ENCODE measurements at regions not wholly inside any gene's neighbourhood (a gene's known extent, or its start where the extent isn't known, plus 50 kb on each side); places are given as distances from the start of the nearest gene placed in this dataset.
"Not testable (repeated sequence)": the region's sequence is repeated elsewhere in the genome, so short reads cannot be mapped to it uniquely, and the experiment has no call there.

DNA sequence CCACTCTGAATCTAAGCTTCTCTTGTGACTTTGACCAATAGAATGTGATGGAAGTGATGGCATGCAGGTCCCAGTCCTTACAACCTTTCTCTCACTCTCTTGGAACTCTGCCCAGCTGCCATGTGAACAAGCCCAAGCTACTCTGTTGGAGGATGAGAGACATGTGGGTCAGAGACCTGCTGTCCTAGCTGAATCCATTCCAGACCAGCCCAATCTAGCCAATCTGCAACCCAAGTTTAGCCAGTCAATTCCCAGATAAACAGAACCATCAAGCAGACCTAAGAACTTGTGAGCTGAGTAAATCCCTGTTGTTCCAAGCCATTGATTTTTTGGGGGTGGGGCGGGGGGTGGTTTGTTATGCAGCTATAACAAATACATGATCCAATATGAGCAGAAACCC, 69.2 kb upstream of the GRK3 start:
- no peak for DNase-seq (ENCODE audit: low spot score)
- in situ Hi-C loops (cut with MboI; ENCODE audit: low sequenced_read_pairs, unreplicated experiment): loop anchor here (25.0 kb wide), 1 partner anchor 842 kb away; no protein-coding TSS in a partner anchor
- TF ChIP-seq, protein P1, sequence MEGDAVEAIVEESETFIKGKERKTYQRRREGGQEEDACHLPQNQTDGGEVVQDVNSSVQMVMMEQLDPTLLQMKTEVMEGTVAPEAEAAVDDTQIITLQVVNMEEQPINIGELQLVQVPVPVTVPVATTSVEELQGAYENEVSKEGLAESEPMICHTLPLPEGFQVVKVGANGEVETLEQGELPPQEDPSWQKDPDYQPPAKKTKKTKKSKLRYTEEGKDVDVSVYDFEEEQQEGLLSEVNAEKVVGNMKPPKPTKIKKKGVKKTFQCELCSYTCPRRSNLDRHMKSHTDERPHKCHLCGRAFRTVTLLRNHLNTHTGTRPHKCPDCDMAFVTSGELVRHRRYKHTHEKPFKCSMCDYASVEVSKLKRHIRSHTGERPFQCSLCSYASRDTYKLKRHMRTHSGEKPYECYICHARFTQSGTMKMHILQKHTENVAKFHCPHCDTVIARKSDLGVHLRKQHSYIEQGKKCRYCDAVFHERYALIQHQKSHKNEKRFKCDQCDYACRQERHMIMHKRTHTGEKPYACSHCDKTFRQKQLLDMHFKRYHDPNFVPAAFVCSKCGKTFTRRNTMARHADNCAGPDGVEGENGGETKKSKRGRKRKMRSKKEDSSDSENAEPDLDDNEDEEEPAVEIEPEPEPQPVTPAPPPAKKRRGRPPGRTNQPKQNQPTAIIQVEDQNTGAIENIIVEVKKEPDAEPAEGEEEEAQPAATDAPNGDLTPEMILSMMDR (IDR thresholded peaks at IDR 0.05; ENCODE audit: borderline replicate concordance, control extremely low read depth, extremely low read depth, insufficient read depth, missing control alignments): no peak

DNA sequence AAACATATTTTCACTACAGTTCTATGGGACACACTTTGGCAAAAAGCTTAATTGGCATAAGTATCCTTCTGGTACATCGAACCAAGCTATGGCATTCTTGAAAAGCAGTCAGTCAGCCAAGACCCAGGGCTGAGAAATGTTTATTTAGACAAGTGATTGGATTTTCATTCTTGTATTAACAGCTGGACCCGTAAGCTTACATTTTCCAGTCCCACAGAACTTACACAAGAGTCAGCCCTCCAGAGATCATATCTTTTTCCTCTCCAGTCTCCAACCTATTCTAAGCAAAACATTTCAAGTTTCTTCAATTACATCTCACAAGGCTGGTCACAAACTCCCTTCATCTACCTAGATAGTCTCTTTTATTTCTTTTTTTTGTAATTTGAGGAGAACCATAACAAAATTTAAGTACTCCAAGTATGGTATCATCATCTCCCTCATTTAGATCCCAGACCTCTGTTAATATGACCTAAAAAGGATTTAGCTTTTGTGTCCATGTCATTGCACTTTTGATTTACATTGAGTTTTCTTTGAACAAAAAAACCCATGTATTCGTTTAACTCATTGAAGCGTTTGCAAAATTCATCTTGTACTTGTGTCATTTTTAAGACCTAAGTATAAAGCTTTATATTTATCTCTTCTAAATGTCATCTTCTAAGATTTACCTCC, 67.9 kb upstream of the GRK3 start:
- in situ Hi-C loops (cut with MboI; ENCODE audit: low sequenced_read_pairs, unreplicated experiment): loop anchor here (25.0 kb wide), 1 partner anchor 841 kb away; no protein-coding TSS in a partner anchor
- DNase-seq (ENCODE audit: low spot score): no peak
- TF ChIP-seq, protein P1 (IDR thresholded peaks at IDR 0.05; ENCODE audit: borderline replicate concordance, control extremely low read depth, extremely low read depth, insufficient read depth, missing control alignments): no peak

DNA sequence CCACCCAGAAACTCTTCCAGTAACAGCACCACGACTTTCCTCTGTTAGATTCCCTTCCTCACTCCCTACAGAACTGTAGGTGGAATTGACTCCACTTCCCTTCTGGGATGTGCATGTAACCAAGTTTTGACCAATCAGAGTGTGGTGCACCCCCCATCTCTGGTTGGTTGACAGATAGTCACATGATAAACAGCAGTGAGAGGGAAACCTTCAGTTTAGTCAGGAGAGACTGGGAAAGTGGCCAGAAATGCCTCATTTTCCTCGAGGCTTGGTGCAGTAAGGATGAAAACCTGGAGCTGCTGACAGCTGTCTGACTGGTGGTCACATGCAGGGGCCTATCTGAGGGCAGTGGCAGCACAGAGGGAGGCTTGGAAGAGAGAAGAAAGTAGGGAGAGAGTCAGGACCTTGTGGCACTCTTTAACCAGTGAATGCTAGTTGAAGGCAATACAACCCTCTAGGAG, 67.3 kb upstream of the GRK3 start:
- no peak for DNase-seq (ENCODE audit: low spot score)
- TF ChIP-seq, protein P1 (IDR thresholded peaks at IDR 0.05; ENCODE audit: borderline replicate concordance, control extremely low read depth, extremely low read depth, insufficient read depth, missing control alignments): no peak

DNA sequence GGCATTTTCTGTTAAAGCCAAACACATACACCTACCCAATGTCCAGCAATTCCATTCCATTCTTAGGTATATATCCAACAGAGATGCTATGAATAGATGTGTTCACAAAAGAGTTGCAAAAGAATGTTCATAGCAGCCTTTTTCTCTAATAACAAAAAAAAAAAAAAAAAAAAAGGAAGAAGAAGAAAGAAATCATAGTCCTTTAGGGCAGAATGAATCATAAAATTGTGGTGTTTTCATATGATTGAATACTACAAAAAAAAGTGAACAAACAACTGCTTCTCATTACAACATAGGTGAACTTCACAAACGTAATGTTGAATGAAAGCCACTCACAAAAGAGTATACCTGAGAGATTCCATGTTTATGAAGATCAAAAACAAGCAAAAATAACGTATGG, 66.8 kb upstream of the GRK3 start:
- in situ Hi-C loops (cut with MboI; ENCODE audit: low sequenced_read_pairs, unreplicated experiment): loop anchor here (25.0 kb wide), 1 partner anchor 840 kb away; no protein-coding TSS in a partner anchor
- TF ChIP-seq, protein P1 (IDR thresholded peaks at IDR 0.05; ENCODE audit: borderline replicate concordance, control extremely low read depth, extremely low read depth, insufficient read depth, missing control alignments): no peak
- no peak for DNase-seq (ENCODE audit: low spot score)

More for the DNA sequence above, 67.3 kb upstream of the GRK3 start:
- in situ Hi-C loops (cut with MboI; ENCODE audit: low sequenced_read_pairs, unreplicated experiment): loop anchor here (25.0 kb wide), 1 partner anchor 840 kb away; no protein-coding TSS in a partner anchor

DNA sequence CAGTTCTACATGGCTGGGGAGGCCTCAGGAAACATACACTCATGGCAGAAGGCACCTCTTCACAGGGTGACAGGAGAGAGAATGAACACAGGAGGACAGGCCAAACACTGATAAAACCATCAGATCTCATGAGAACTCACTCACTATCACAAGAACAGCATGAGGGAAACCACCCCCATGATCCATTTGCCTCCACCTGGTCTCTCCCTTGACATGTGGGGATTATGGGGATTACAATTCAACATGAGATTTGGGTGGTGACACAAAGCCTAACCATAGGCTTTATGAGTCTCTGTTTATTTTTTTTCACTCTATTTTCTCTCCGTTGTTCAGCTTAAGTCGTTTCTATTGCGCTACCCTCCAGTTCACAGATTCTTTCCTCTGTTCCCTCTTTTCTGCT, 63.8 kb upstream of the GRK3 start:
- in situ Hi-C loops (cut with MboI; ENCODE audit: low sequenced_read_pairs, unreplicated experiment); DNase-seq (ENCODE audit: low spot score): not testable (repeated sequence)

DNA sequence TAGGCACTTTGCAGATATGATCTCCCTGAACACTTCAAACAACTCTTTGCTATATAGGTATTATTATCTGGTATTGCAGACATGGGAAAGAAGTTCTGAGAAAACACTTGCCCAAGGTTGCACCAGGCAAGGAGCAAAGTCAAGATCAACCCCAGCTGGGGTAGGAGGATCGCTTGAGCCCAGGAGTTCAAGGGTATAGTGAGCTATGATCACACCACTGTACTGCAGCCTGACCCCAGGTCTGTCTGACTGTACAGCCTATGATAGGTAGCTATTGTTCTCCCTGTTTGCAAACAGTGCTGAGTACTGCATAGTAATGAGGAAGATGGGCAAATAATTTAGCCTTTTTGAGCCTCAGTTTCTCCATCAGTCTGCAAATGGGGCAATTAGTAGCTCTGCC, 60.5 kb upstream of the GRK3 start:
- DNase-seq (ENCODE audit: low spot score); in situ Hi-C loops (cut with MboI; ENCODE audit: low sequenced_read_pairs, unreplicated experiment): not testable (repeated sequence)

DNA sequence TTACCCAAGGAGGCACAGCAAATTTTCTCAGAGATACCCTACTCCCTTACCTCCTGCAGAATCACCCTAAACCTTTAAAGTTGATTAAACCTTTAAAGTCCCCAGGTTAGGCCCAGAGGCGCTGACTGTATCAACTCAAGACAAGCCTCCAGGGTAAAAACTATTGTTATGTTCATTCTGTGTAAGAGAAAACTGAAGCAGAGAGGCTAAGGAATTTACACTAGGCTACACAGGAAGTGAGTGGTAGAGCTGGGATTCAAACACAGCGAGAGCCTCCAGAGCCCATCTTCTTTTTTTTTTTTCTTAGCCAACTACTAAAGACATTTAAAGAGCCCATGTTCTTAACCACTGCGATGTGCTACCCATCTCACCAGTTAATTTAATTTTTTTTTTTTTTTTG, 56.3 kb upstream of the GRK3 start:
- TF ChIP-seq, protein P1 (IDR thresholded peaks at IDR 0.05; ENCODE audit: borderline replicate concordance, control extremely low read depth, extremely low read depth, insufficient read depth, missing control alignments): no peak
- in situ Hi-C loops (cut with MboI; ENCODE audit: low sequenced_read_pairs, unreplicated experiment): no loop called here
- DNase-seq (ENCODE audit: low spot score): no peak
